ENCODE measurements at regions not wholly inside any gene's neighbourhood (a gene's known extent, or its start where the extent isn't known, plus 50 kb on each side); places are given as distances from the start of the nearest gene placed in this dataset.
A peak's percentile ranks its signal among the peaks of the same experiment; 100 is the strongest.

DNA sequence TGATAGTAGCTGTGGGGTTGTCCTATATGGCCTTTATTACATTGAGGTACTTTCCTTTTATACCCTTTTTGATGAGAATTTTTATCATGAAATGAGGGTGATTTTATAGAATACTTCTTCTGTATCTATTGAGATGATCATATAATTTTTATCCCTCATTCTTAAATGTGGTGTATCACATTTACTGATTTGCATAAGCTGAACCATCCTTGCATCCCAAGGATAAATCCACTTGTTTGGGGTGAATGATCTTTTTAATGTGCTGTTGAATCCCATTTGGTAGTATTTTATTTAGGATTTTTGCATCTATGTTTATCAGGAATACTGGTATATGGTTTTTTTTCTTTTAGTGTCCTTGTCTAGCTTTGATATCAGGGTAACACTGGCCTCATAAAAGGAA, 84.5 kb upstream of the IL6 start:
- H3K4me3 ChIP-seq (replicated peaks in 1 of 4; ENCODE audit: control extremely low read depth in 1 of 4, insufficient read depth in 1 of 4, low read depth in 3 of 4, low read length in 4 of 4) = no peak overlapping the region
- peaks cover 3% of the 10 kb centered on the region for H3K4me1 ChIP-seq (ENCODE audit: control insufficient read depth, extremely low read depth, insufficient read depth, low read length)
- TF ChIP-seq CTCF (conservative IDR thresholded peaks at IDR 0.05 in 1 of 2, IDR thresholded peaks at IDR 0.05 in 1 of 2; ENCODE audit: low read depth in 1 of 2, low read length in 2 of 2) (no peak), EZH2 (IDR thresholded peaks at IDR 0.05; ENCODE audit: low read length, missing control alignments) (no peak)
- H2AFZ ChIP-seq (ENCODE audit: low read length) = no peak overlapping the region
- no peak for DNase-seq (ENCODE audit: low read depth in 2 of 2)
- H3K27me3 ChIP-seq (ENCODE audit: control insufficient read depth, insufficient read depth, low read length) = no peaks in the 10 kb centered on the region
- no peaks in the 10 kb centered on the region for H3K79me2 ChIP-seq (ENCODE audit: control insufficient read depth, insufficient read depth, low read length)
- H3K9me3 ChIP-seq (ENCODE audit: control insufficient read depth, insufficient read depth, low read depth, low read length) = no peaks in the 10 kb centered on the region
- no peak overlapping the region for H3K4me2 ChIP-seq (ENCODE audit: extremely low read depth, insufficient read depth, low read length)
- no peak overlapping the region for H3K9ac ChIP-seq (ENCODE audit: insufficient read depth, low read length)
- H3K27ac ChIP-seq (ENCODE audit: insufficient read depth, low read length) = no peak overlapping the region
- H3K36me3 ChIP-seq (ENCODE audit: control insufficient read depth, insufficient read depth, low read length) = no peaks in the 10 kb centered on the region
- no peaks in the 10 kb centered on the region for H4K20me1 ChIP-seq (ENCODE audit: control insufficient read depth, extremely low read depth, insufficient read depth, low read length)

DNA sequence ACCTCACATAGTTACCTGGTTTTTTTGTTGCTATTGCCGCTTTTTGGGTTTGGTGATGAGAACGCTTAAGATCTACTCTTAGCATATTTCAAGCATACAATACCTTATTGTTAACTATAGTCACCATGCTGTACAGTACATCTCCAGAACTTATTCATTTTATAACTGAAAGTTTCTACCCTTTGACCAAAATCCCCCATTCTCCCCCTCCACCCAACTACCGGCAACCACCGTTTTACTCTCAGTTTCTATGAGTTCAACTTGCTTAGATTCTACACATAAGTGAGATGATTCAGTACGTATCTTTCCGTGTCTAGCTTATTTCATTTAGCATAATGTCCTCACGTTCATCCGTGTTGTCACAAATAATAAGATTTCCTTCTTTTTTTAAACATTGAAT, 86.7 kb upstream of the IL6 start:
- no peaks in the 10 kb centered on the region for H3K79me2 ChIP-seq (ENCODE audit: control insufficient read depth, insufficient read depth, low read length)
- no peaks in the 10 kb centered on the region for H3K36me3 ChIP-seq (ENCODE audit: control insufficient read depth, insufficient read depth, low read length)
- H3K27ac ChIP-seq (ENCODE audit: insufficient read depth, low read length) = no peak overlapping the region
- H3K4me2 ChIP-seq (ENCODE audit: extremely low read depth, insufficient read depth, low read length) = no peak overlapping the region
- H3K9me3 ChIP-seq (ENCODE audit: control insufficient read depth, insufficient read depth, low read depth, low read length) = no peaks in the 10 kb centered on the region
- TF ChIP-seq CTCF (conservative IDR thresholded peaks at IDR 0.05 in 1 of 2, IDR thresholded peaks at IDR 0.05 in 1 of 2; ENCODE audit: low read depth in 1 of 2, low read length in 2 of 2) (no peak), EZH2 (IDR thresholded peaks at IDR 0.05; ENCODE audit: low read length, missing control alignments) (no peak)
- H3K9ac ChIP-seq (ENCODE audit: insufficient read depth, low read length) = no peak overlapping the region
- no peaks in the 10 kb centered on the region for H3K4me1 ChIP-seq (ENCODE audit: control insufficient read depth, extremely low read depth, insufficient read depth, low read length)
- no peak overlapping the region for H2AFZ ChIP-seq (ENCODE audit: low read length)
- H3K4me3 ChIP-seq (replicated peaks in 1 of 4; ENCODE audit: control extremely low read depth in 1 of 4, insufficient read depth in 1 of 4, low read depth in 3 of 4, low read length in 4 of 4) = no peak overlapping the region
- no peaks in the 10 kb centered on the region for H4K20me1 ChIP-seq (ENCODE audit: control insufficient read depth, extremely low read depth, insufficient read depth, low read length)
- no peaks in the 10 kb centered on the region for H3K27me3 ChIP-seq (ENCODE audit: control insufficient read depth, insufficient read depth, low read length)
- no peak for DNase-seq (ENCODE audit: low read depth in 2 of 2)

DNA sequence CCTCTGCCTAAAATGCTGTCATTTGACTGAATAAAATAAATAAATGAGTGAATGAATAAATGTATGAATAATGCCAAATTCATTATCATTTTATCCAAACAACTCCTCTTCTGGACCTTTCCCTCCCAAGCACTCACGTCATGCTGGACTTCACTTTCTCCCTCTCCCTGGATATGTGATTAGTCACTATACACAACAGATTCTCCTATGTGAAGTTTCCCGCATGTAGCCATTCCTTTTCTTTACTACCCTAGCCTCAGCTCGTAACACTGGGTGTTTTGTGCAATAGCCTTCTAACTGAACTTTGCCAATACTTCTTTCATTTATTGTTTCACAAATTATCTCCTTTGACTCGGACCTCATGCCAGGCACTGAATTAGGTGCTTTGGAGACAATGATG, 87.6 kb upstream of the IL6 start:
- DNase-seq (ENCODE audit: low read depth in 2 of 2) = peak; percentile 68 to 75
- H3K27ac ChIP-seq (ENCODE audit: insufficient read depth, low read length) = no peak overlapping the region

More for the DNA sequence above, 87.6 kb upstream of the IL6 start:
- Histone ChIP-seq H3K9ac (ENCODE audit: insufficient read depth, low read length) (no peak overlapping the region), H3K79me2 (ENCODE audit: control insufficient read depth, insufficient read depth, low read length) (no peaks in the 10 kb centered on the region), H3K4me1 (ENCODE audit: control insufficient read depth, extremely low read depth, insufficient read depth, low read length) (no peaks in the 10 kb centered on the region), H3K36me3 (ENCODE audit: control insufficient read depth, insufficient read depth, low read length) (no peaks in the 10 kb centered on the region), H4K20me1 (ENCODE audit: control insufficient read depth, extremely low read depth, insufficient read depth, low read length) (no peaks in the 10 kb centered on the region), H3K27me3 (ENCODE audit: control insufficient read depth, insufficient read depth, low read length) (no peaks in the 10 kb centered on the region), H3K4me2 (ENCODE audit: extremely low read depth, insufficient read depth, low read length) (no peak overlapping the region), H3K9me3 (ENCODE audit: control insufficient read depth, insufficient read depth, low read depth, low read length) (no peaks in the 10 kb centered on the region), H2AFZ (ENCODE audit: low read length) (no peak overlapping the region), H3K4me3 (replicated peaks in 1 of 4; ENCODE audit: control extremely low read depth in 1 of 4, insufficient read depth in 1 of 4, low read depth in 3 of 4, low read length in 4 of 4) (no peak overlapping the region)
- TF ChIP-seq CTCF (conservative IDR thresholded peaks at IDR 0.05 in 1 of 2, IDR thresholded peaks at IDR 0.05 in 1 of 2; ENCODE audit: low read depth in 1 of 2, low read length in 2 of 2) (no peak), EZH2 (IDR thresholded peaks at IDR 0.05; ENCODE audit: low read length, missing control alignments) (no peak)
